ENCODE measurements at regions not wholly inside any gene's neighbourhood (a gene's known extent, or its start where the extent isn't known, plus 50 kb on each side); places are given as distances from the start of the nearest gene placed in this dataset.

DNA sequence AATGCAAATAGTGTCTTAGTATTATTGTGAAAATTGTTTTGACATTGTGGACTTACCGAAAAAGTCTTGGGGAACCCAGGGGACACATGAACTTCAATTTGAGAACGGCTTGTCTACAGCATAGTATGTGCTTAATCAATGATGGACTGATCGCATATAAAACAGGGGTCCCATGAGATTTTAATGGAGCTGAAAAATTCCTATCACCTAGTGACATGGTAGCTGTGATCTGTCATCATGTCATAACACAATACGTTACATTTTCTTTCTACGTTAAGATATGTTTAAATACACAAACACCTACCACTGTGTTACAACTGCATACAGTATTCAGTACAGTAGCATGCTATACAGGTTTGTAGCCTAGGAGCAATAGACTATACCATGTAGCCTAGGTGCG, 153.3 kb upstream of the FOXD3 start:
- in situ Hi-C loops (cut with HindIII; ENCODE audit: low sequenced_read_pairs): no loop called here

DNA sequence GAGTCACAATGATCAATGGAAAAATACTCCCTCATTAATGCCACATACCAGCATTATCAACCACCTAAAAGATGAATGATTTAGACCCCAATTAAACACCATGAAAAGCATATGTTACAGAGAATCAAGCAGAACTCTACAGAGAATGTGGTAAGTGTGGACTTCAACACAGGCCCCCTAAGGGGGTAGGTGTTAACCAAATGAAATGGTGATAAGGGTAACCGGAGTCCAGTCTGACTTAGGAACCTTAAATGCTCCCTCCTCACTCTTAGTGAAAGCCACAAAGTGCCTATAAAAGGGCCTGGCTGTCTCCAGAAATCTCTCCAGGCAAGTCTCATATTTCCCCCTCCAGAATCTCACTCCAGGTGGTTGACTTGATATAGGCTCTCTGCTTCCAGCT, 149.2 kb upstream of the FOXD3 start:
- in situ Hi-C loops (cut with HindIII; ENCODE audit: low sequenced_read_pairs): no loop called here

DNA sequence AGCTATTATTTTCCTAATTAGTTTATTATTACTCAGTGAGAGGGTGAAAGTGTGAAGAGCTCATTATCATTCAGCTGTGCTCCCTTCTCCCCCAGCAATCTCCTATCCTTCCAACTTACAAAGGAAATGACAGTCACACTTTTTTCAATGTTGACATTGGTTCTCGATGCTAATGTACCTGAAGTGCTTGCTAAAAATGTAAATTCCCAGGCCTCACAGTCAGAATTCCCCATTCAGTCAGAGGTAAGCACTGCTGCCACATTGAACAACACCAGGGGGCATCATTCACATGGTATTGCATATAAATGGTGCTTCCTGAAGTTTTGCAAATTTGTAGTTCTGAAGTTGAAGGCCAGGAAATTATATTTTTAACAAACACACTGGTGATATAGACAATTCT, 132.7 kb upstream of the FOXD3 start:
- in situ Hi-C loops (cut with HindIII; ENCODE audit: low sequenced_read_pairs): no loop called here

DNA sequence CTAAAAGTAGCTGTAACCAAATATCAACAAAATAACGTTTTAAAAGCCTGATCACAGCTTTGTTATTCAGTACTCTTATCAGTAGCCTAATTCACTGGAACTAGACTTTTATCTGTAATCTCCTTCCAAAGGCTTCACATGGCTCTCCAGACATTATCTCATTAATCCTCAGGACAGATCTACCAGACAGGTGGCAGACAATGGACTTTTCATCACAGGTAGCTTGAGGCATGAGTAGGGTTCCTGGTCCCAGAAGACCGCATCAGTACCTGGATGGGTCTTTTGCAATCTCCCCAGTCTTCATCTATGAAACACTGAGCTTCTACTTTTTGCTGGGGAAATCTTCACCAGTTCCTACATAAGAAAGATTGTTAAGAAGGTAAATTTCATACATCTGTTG, 132.2 kb upstream of the FOXD3 start:
- in situ Hi-C loops (cut with HindIII; ENCODE audit: low sequenced_read_pairs): no loop called here

DNA sequence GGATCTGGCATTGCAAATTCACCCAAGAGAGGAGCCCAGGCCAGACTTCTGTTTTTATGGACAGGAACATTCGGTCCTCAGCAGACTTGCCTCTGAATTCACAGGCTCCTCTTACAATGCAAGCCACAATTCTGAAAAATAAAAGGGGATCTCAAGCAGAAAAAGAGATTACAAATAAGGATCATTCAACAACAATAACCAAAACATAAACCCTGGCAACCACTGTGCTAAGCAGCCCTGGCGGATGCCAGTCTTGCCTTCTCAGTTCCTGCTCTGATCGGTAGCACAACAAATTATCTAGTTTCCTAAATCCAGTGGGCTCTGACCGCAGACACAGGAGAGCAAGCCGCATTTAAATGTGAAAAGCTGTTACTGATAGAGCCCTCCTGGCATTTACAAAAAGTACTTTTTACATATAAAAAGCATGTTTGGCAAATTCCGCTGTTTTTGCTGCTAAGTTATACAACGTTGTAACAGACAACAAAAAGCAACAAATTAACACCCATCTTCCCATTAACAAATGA, 123.4 kb upstream of the FOXD3 start:
- in situ Hi-C loops (cut with HindIII; ENCODE audit: low sequenced_read_pairs): loop anchor here (5.0 kb wide), 1 partner anchor 53 kb away; no protein-coding TSS in a partner anchor

DNA sequence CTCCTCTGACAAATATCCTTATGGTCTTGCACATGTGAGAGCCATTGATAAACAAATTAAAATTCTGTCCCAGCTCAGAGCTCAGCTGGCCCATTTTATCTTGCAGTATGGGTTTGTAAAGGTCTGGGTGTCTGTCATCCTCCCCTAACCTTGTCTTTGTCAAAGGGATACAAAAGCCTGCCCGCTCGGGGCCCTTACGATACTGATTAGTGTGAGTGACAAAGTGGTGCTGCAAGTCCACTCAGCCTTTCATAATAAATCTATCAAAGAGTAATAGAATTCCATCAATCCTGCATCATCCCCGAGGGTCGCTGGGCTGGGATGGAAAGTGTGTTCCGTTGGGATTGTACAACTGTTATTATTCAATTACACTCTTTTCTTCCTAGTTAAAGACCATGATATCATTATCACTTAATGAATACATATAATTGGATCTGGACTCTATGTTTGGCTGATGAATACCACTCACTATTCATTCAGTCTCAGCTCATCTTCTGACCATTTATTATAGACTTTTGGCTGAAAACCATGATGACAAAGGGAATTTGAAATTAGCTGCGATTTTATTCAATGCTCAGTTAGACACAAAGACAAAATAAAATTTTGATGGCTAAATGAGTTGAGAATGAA, 122.5 kb upstream of the FOXD3 start:
- in situ Hi-C loops (cut with HindIII; ENCODE audit: low sequenced_read_pairs): loop anchor here (5.0 kb wide), 1 partner anchor 52 kb away; no protein-coding TSS in a partner anchor

DNA sequence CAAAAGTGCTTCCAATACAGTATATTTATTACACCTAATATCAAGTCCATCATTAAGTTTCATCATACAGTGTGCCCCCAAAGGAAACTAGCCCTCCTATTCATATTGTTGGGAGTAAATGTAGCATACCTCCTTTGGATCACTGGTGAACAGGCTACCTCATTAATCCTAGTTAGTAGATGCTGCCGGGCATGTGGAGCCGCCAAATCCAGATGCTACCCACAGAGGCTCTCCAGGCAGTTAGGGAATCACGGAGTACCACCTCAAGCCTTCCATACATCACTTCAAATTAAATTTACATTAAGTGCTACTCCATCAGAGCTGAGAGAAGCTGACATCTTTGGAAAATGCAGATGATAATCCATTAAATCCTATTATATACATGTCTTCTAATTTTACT, 121.7 kb upstream of the FOXD3 start:
- in situ Hi-C loops (cut with HindIII; ENCODE audit: low sequenced_read_pairs): no loop called here

DNA sequence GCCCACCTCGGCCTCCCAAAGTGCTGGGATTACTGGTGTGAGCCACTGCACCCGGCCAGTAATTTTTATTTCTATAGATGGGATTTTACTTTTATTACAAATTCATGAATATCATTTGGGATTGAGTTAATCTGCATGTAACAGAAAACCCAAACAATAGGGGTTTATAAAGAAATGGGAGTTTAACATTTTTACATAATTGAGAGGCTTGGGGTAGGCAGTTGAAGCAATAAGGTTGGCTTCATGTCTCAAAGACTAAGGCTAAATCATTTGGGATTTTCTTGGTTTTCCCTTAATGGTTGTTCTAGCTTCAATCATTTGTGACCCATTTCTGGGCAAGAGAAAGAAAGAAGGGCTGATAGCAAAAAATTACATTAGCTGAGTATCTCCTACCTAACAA, 118.7 kb upstream of the FOXD3 start:
- in situ Hi-C loops (cut with HindIII; ENCODE audit: low sequenced_read_pairs): no loop called here

DNA sequence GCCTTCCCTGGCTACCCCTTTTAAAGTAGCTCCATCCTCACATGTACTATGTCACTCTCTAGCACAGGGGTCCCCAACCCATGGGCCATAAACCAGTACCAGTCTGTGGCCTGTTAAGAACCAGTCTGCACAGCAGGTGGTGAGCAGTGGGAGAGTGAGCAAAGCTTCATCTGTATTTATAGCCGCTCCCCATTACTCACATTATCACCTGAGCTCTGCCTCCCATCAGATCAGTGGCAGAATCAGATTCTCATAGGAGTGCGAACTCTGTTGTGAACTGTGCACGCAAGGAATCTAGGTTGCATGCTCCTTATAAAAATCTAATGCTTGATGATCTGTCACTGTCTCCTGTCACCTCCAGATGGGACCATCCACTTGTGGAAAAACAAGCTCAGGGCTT, 116.6 kb upstream of the FOXD3 start:
- in situ Hi-C loops (cut with HindIII; ENCODE audit: low sequenced_read_pairs): no loop called here

DNA sequence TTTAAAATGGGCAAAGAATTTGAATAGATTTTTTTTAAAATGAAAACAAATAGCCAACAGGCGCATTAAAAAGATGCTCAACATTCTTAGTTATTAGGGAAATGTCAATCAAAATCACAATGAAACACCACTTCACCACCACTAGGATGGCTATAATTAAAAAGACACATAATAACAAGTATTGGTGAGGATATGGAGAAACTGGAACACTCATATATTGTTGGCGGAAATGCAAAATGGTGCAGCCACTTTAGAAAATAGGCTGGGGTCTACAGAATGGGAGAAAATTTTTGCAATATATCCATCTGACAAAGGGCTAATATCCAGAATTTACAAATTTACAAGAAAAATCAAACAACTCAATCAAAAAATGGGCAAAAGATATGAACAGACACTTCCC, 107.8 kb upstream of the FOXD3 start:
- in situ Hi-C loops (cut with HindIII; ENCODE audit: low sequenced_read_pairs): no loop called here

DNA sequence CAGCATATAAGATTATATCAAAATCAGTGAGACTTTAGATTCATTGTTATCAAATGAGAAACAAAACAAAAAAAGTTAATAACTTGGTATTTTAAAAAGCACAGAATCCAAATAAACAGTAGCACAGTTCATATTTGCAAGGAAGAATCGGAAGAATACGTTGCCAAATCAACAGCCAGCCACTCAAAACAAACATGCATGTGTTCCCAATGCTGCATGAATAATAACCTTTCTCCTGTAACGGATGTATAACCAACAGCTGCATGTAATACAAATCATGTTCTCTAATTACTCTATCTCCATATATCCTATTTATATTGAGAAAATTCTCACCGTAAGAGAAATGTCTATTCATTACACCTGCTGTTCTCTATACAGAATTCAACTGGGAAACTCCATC, 98.9 kb upstream of the FOXD3 start:
- in situ Hi-C loops (cut with HindIII; ENCODE audit: low sequenced_read_pairs): no loop called here

DNA sequence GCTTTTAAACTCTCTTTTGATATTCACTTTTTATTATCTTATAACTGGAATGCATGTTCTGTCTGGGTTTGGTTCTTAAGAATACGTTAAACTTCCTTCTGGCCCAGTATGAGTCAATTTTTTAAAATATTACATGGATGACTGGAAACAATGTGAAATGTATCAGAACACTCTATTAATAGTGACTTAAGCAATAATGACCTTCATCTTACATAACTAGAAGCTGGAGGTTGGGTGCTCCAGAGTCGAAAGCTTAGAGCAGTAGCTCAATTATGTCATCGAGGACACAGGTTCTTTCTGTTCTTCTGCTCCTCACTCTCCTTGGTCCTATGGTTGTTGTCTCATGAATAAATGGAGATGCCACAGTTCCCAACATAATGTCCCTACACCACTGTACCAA, 91.6 kb upstream of the FOXD3 start:
- in situ Hi-C loops (cut with HindIII; ENCODE audit: low sequenced_read_pairs): no loop called here

DNA sequence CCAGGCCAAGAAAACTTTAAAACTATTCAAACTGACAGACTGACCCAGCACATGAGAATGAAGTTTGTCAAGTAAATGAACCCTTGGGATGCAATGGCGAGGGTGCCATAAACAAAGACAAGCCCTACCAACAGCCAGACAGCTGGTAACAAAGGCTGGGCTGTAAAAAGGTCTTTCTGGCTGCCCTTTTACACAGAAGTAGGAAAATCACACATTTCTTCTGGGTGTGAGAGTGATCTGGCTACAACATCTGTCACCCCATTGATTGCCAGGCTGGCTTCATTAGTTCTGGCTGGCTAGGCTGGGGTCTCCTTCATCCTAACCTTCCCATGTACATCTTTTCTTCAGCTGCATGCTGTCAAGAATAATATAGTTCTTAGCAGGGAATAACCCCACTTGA, 83.6 kb upstream of the FOXD3 start:
- in situ Hi-C loops (cut with HindIII; ENCODE audit: low sequenced_read_pairs): no loop called here

DNA sequence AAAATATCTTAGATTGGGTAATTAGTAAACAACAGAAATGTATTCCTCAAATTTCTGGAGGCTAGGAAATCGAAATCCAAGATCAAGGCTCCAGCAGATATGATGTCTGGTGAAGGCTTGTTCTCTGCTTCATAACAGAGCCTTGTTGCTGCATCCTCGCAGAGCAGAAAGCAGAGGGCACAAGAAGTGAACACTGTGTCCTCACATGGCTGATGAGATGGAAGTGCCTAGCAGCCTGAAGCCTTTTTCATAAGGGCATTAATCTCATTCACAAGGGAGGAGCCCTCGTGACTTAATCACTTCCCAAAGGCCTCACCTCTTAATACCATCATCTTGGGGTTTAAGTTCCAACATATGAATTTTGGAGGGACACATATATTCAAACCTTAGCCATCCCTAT, 77.2 kb upstream of the FOXD3 start:
- in situ Hi-C loops (cut with HindIII; ENCODE audit: low sequenced_read_pairs): loop anchor here (5.0 kb wide), 1 partner anchor 52 kb away; no protein-coding TSS in a partner anchor

DNA sequence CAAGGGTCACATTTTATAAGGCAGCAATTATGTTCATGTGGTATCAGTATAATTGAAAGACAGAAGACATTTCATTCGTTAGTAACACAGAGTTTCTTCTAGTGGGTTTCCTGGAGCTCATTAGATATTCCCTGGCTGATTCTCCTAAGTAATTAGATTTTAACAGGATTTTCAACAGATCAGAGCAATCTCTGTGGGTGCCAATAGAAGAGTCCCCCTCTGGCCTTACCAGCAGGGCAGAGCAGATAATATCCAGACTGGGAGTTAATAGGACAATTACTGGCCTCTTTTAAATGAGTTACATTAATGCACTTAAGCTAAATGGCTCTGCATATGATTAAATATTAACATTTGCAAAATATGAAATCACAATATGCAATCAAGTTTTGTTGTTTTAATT, 74.2 kb upstream of the FOXD3 start:
- in situ Hi-C loops (cut with HindIII; ENCODE audit: low sequenced_read_pairs): loop anchor here (5.0 kb wide), 1 partner anchor 49 kb away; no protein-coding TSS in a partner anchor

DNA sequence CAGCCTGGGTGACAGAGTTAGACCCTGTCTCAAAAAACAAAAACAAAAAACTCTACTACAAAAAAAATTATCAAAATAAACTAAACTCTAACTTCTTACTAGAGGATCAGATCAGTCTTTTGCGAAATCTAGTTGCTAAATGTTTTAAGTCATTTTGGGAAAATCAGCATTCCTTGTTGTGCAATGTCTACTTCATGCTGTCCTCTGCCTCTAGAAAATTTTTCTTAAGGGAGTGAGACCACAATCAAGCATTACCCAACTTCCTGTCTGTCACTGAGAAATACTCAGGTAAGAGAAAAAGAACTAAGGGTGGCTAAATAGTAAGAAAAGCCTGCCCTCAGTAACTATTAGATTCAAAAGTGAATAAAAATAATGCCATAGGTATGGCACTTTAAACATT, 67.2 kb upstream of the FOXD3 start:
- in situ Hi-C loops (cut with HindIII; ENCODE audit: low sequenced_read_pairs): no loop called here

DNA sequence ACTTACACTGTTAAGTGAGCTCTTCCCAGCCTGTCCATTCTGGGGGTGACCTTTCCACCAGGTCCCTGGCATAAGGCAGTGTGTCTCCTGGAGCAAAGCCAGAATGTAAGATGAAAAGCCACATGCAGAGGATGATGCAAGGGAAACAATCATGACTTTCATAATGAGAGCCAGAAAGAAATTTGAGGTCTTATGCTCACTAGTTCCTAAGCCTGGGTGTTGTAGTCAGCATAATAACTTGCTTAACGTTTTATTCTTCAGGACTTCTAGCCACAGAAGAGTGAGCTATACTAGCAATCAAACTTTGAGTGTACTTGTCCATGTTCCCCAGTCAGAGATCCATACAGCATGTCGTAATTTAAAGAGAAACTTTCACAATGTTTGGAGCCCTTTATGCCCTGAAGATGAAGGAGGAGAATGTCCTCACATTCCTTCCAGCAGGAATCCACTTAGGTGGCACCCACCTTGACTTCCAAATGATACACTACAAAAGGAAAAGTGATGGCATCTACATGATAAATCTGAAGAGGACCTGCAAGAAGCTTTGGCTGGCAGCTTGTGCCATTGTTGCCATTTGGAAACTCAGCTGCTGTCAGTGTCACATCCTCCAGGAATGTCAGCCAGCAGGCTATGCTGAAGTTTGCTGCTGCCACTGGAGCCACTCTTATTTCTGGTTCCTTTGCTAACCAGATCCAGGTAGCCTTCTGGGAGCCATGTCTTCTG, 60.5 kb upstream of the FOXD3 start:
- in situ Hi-C loops (cut with HindIII; ENCODE audit: low sequenced_read_pairs): no loop called here

DNA sequence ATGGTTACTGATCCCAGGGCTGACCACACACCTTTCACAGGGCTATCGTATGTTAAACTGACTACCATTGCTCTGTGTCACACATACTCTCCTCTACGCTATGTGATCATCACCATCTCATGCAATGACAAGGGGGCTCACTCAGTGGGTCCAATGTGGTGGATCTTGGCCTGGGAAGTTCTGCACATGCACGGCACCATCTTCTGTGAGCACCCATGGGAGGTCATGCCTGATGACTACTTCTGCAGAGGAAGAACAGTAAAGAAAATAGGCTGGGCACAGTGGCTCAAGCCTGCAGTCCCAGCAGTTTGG, 60.0 kb upstream of the FOXD3 start:
- in situ Hi-C loops (cut with HindIII; ENCODE audit: low sequenced_read_pairs): no loop called here

DNA sequence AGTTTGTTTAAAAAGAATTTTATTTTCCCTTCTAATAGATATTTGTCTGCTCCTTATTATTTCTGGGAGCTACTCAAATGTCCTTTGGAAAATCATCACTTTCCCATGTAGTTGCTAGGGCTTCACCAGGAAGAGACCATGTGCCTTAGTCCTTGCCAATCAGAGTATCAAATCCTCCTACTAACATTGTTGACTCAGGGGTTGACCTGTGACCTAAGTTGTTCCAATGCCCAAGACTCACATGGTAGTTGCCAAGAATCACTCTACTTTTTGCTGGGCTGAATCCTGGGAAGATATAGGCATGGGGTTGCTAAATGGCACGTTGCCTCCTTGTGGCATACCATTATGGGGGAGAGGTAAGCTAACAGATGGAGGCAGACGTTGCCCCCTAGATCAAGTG, 58.2 kb upstream of the FOXD3 start:
- in situ Hi-C loops (cut with HindIII; ENCODE audit: low sequenced_read_pairs): no loop called here

DNA sequence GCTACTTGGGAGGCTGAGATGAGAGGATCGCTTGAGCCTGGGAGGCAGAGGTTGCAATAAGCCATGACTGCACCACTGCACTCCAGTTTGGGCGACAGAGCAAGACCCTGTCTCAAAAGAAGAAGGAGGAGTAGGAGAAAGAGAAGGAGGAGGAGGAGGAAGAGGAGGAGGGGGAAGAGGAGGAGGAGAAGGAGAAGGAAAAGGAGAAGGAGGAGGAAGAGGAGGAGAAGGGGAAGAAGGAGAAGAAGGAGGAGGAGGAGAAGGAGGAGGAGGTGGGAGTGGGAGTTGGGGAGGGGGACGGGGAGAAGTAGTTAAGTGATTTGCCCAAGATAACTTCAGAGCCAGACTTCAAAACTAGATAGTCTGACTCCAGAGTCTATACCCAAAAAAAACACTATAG, 55.5 kb upstream of the FOXD3 start:
- in situ Hi-C loops (cut with HindIII; ENCODE audit: low sequenced_read_pairs): no loop called here

DNA sequence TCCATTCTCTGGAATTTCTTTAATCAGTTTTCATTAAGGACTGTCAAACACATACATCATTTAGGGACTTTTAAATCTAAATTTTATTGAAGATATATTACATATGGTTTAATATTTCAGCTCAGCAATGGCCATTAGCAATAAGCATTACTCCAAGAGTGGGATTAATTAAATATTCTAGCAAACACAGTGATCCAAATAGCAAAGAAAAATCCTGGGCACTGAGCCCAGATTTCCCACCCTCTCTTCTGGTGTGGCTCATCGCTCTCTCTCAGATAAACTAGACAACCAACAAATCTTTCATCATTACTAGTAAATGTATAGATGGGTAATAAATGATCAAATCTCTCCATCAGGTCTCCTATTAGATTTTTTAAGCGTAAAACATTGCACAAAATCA, 53.5 kb upstream of the FOXD3 start:
- in situ Hi-C loops (cut with HindIII; ENCODE audit: low sequenced_read_pairs): no loop called here

DNA sequence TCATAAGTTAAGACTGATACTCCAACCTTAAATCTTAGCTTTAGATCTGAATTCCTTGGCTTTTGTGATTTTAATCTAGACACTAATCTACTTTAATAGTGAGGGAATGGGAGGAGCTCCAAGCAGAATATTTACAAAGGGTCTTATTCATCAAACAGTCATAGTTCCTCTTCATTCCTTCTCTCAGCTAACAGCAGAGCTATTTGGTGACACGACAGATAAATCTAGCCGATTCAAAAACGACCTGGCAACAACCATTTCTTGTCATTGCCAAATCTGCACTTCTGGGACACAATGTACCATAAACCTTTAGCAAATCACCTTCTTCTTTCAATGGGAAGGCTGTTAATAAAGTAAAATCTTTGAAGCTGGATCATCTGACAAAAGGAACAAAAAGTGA, 52.8 kb upstream of the FOXD3 start:
- in situ Hi-C loops (cut with HindIII; ENCODE audit: low sequenced_read_pairs): no loop called here

Measured in endothelial cell of hepatic sinusoid (primary cell).